ENCODE measurements at regions not wholly inside any gene's neighbourhood (a gene's known extent, or its start where the extent isn't known, plus 50 kb on each side); places are given as distances from the start of the nearest gene placed in this dataset.

DNA sequence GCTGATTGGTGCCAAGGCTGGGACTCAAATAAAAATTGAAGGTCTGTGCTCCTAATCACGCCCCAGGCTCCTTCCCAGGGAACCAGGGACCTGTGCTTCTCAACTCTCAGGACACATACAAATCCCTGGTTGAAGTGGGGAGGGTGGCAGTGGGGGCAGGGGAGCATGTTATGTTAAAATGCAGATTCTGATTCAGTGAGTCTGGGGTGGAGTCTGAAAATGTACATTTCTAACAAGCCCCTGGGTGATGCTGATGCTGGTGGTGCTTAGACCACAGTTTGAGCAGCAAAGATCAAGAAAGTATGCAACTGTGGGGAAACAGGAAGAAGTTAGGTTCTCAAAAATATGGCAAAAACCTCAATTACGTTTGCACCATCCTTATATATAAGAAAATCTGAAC is 236.5 kb downstream of the MAGEB17 start:
- TF ChIP-seq, protein P1, sequence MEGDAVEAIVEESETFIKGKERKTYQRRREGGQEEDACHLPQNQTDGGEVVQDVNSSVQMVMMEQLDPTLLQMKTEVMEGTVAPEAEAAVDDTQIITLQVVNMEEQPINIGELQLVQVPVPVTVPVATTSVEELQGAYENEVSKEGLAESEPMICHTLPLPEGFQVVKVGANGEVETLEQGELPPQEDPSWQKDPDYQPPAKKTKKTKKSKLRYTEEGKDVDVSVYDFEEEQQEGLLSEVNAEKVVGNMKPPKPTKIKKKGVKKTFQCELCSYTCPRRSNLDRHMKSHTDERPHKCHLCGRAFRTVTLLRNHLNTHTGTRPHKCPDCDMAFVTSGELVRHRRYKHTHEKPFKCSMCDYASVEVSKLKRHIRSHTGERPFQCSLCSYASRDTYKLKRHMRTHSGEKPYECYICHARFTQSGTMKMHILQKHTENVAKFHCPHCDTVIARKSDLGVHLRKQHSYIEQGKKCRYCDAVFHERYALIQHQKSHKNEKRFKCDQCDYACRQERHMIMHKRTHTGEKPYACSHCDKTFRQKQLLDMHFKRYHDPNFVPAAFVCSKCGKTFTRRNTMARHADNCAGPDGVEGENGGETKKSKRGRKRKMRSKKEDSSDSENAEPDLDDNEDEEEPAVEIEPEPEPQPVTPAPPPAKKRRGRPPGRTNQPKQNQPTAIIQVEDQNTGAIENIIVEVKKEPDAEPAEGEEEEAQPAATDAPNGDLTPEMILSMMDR (IDR thresholded peaks at IDR 0.05), result no peak
- TF ChIP-seq POLR2A (IDR thresholded peaks at IDR 0.05), result no peak

Measured in esophagus squamous epithelium (tissue), 4 donors.